H1 (cell line): ENCODE measurements at regions not wholly inside any gene's neighbourhood (a gene's known extent, or its start where the extent isn't known, plus 50 kb on each side); places are given as distances from the start of the nearest gene placed in this dataset.
A peak's percentile ranks its signal among the peaks of the same experiment; 100 is the strongest.

Source experiments
- CTCF ChIA-PET: fragments of 300-600 bp; sonication (Branson Sonifier 250); formaldehyde crosslinking; loops from one replicate; lab custom pipeline; 2021; ENCODE audit not compliant: partially characterized antibody; lab: Charles Lee
- POLR2A ChIA-PET: fragments of 300-600 bp; sonication (Branson Sonifier 250); formaldehyde crosslinking; loops from one replicate; lab custom pipeline; 2021; ENCODE audit warnings: inconsistent platforms; ENCODE audit not compliant: partially characterized antibody; lab: Charles Lee
- DNase-seq, 2 experiments: peaks; one replicate each; pipeline versions ENCODE4 v3.0.0 to v3.0.0-alpha.2; 2010 to 2022; ENCODE audit warnings: low spot score in 2 of 2, low read depth in 1 of 2, mixed read lengths in 1 of 2
- FAIRE-seq: peaks from 2 replicates; lab custom pipeline; 2011; peaks lifted over from hg19 to GRCh38; lab: Jason Lieb, UNC
- H2AFZ ChIP-seq: 2 replicates; pipeline ENCODE4 v1.8.1; 2012; ENCODE audit warnings: low read length, inconsistent platforms
- H2AK5ac ChIP-seq: 2 replicates; pipeline ENCODE4 v1.6.1; 2013; ENCODE audit warnings: low read depth, low read length
- H2BK120ac ChIP-seq: replicated peaks from 2 replicates; pipeline ENCODE3; 2013; ENCODE audit warnings: low read depth, low read length, inconsistent platforms
- H2BK12ac ChIP-seq: 2 replicates; pipeline ENCODE4 v1.6.1; 2013; ENCODE audit warnings: low read depth, low read length
- H2BK15ac ChIP-seq: 2 replicates; pipeline ENCODE4 v1.6.1; 2013; ENCODE audit warnings: low read length
- H2BK20ac ChIP-seq: 2 replicates; pipeline ENCODE4 v1.6.1; 2013; ENCODE audit warnings: low read length
- H2BK5ac ChIP-seq: 2 replicates; pipeline ENCODE4 v1.6.1; 2013; ENCODE audit warnings: low read depth, low read length
- H3K14ac ChIP-seq: 2 replicates; pipeline ENCODE4 v1.6.1; 2013; ENCODE audit warnings: inconsistent platforms; ENCODE audit not compliant: insufficient read length
- H3K18ac ChIP-seq: 2 replicates; pipeline ENCODE4 v1.6.1; 2013; ENCODE audit warnings: low read length; ENCODE audit errors: extremely low read depth
- H3K23ac ChIP-seq: 2 replicates; pipeline ENCODE4 v1.6.1; 2013; ENCODE audit warnings: inconsistent platforms; ENCODE audit not compliant: insufficient read length
- H3K23me2 ChIP-seq: 2 replicates; pipeline ENCODE4 v1.6.1; 2013; ENCODE audit warnings: low read depth, low read length
- H3K27ac ChIP-seq: 2 replicates; pipeline ENCODE4 v1.6.1; 2011; ENCODE audit warnings: low read depth, low read length, inconsistent platforms
- H3K27me3 ChIP-seq, 4 experiments: replicated peaks in 1 of 4; 1 replicate in 1 of 4; 2 replicates in 3 of 4; pipeline versions ENCODE4 v1.6.1 to v1.8.1; 2011 to 2013; ENCODE audit warnings: low read length in 3 of 4, mild to moderate bottlenecking in 3 of 4, inconsistent platforms in 2 of 4, mixed read lengths in 2 of 4, moderate library complexity in 1 of 4; ENCODE audit not compliant: control insufficient read depth in 3 of 4, insufficient read depth in 3 of 4; ENCODE audit errors: extremely low read depth in 1 of 4
- H3K36me3 ChIP-seq, 4 experiments: 2 replicates each; pipeline versions ENCODE4 v1.6.1 to v1.8.1; 2011 to 2013; ENCODE audit warnings: mild to moderate bottlenecking in 4 of 4, low read length in 3 of 4, moderate library complexity in 2 of 4, control low read depth in 1 of 4, inconsistent platforms in 1 of 4; ENCODE audit not compliant: insufficient read depth in 4 of 4, control insufficient read depth in 2 of 4
- H3K4ac ChIP-seq: replicated peaks from 2 replicates; pipeline ENCODE3; 2013; ENCODE audit warnings: low read length, low read depth, mixed read lengths, inconsistent platforms; ENCODE audit not compliant: insufficient read length
- H3K4me1 ChIP-seq, 4 experiments: replicated peaks in 1 of 4; 1 replicate in 1 of 4; 2 replicates in 3 of 4; pipeline versions ENCODE4 v1.6.1 to v1.8.1; 2011 to 2013; ENCODE audit warnings: low read length in 3 of 4, inconsistent platforms in 2 of 4, mixed read lengths in 1 of 4; ENCODE audit not compliant: insufficient read depth in 4 of 4, control insufficient read depth in 3 of 4
- H3K4me2 ChIP-seq, 2 experiments: 2 replicates each; pipeline versions ENCODE4 v1.6.1 to v1.8.1; 2011 to 2013; ENCODE audit warnings: low read depth in 2 of 2, low read length in 2 of 2, control low read depth in 1 of 2, inconsistent platforms in 1 of 2, mild to moderate bottlenecking in 1 of 2; ENCODE audit not compliant: insufficient read depth in 1 of 2
- H3K4me3 ChIP-seq, 4 experiments: fragments of 200-600, 300-600 bp in 1 of 4; sonication (generic), shearing (Covaris generic), sonication (Bioruptor Twin) in 1 of 4; 2 replicates each; pipeline versions ENCODE4 v1.5.1 to v1.8.1; 2011 to 2016; ENCODE audit warnings: low read length in 4 of 4, low read depth in 3 of 4, control low read depth in 2 of 4, inconsistent platforms in 2 of 4, mild to moderate bottlenecking in 2 of 4, mixed read lengths in 1 of 4, moderate library complexity in 1 of 4; ENCODE audit not compliant: insufficient read depth in 2 of 4; ENCODE audit errors: extremely low read depth in 1 of 4
- H3K56ac ChIP-seq: replicated peaks from 2 replicates; pipeline ENCODE3; 2013; ENCODE audit warnings: low read depth, mild to moderate bottlenecking, mixed read lengths, low read length, inconsistent platforms; ENCODE audit not compliant: insufficient read length
- H3K79me1 ChIP-seq: 2 replicates; pipeline ENCODE4 v1.6.1; 2013; ENCODE audit warnings: low read depth, low read length, control low read depth
- H3K79me2 ChIP-seq, 2 experiments: 2 replicates each; pipeline versions ENCODE4 v1.6.1 to v1.8.1; 2012 to 2013; ENCODE audit warnings: low read length in 2 of 2, mild to moderate bottlenecking in 2 of 2, inconsistent platforms in 1 of 2; ENCODE audit not compliant: insufficient read depth in 2 of 2, control insufficient read depth in 1 of 2
- H3K9ac ChIP-seq, 4 experiments: replicated peaks in 1 of 4; 1 replicate in 1 of 4; 2 replicates in 3 of 4; pipeline versions ENCODE4 v1.6.1 to v1.8.1; 2011 to 2013; ENCODE audit warnings: low read depth in 3 of 4, low read length in 3 of 4, control low read depth in 2 of 4, mild to moderate bottlenecking in 2 of 4, moderate library complexity in 2 of 4, inconsistent platforms in 1 of 4; ENCODE audit errors: extremely low read depth in 1 of 4
- H3K9me3 ChIP-seq, 2 experiments: 2 replicates each; pipeline versions ENCODE4 v1.6.1 to v1.8.1; 2012 to 2013; ENCODE audit warnings: mild to moderate bottlenecking in 2 of 2, moderate library complexity in 2 of 2, control low read depth in 1 of 2, inconsistent platforms in 1 of 2, low read depth in 1 of 2, low read length in 1 of 2, mixed read lengths in 1 of 2; ENCODE audit not compliant: insufficient read depth in 2 of 2
- H4K20me1 ChIP-seq, 2 experiments: replicated peaks in 1 of 2; 2 replicates each; pipeline versions ENCODE3 to v1.8.1; 2011 to 2013; ENCODE audit warnings: inconsistent platforms in 2 of 2, low read length in 2 of 2, mild to moderate bottlenecking in 1 of 2; ENCODE audit not compliant: insufficient read depth in 2 of 2, control insufficient read depth in 1 of 2
- H4K5ac ChIP-seq: 2 replicates; pipeline ENCODE4 v1.6.1; 2013; ENCODE audit warnings: low read length, low read depth, mixed read lengths, inconsistent platforms; ENCODE audit not compliant: insufficient read length
- H4K8ac ChIP-seq: 2 replicates; pipeline ENCODE4 v1.8.0; 2013; ENCODE audit warnings: mild to moderate bottlenecking, moderate library complexity, low read length, inconsistent platforms; ENCODE audit not compliant: insufficient read depth; ENCODE audit errors: extremely low read depth
- H4K91ac ChIP-seq: replicated peaks from 2 replicates; pipeline ENCODE3; 2013; ENCODE audit warnings: low read length, mixed read lengths, inconsistent platforms; ENCODE audit not compliant: insufficient read length
- CBX8 ChIP-seq: fragments of 300-800, 300-1000 bp; sonication (generic); IDR thresholded peaks from 2 replicates; pipeline ENCODE4 v1.7.1; 2016; ENCODE audit warnings: low read depth, low read length, borderline replicate concordance
- GTF2F1 ChIP-seq: IDR thresholded peaks from 2 replicates; pipeline ENCODE4 v1.6.1; 2012; ENCODE audit warnings: low read depth, low read length, improper control_type of control experiment, borderline replicate concordance
- JUND ChIP-seq: IDR thresholded peaks from 2 replicates; pipeline ENCODE4 v1.6.1; 2011; ENCODE audit warnings: mild to moderate bottlenecking, improper control_type of control experiment, low read length
- SIN3A ChIP-seq, 2 experiments: IDR thresholded peaks in 1 of 2; conservative IDR thresholded peaks in 1 of 2; 2 replicates each; pipeline ENCODE4 v1.6.1; 2011 to 2012; ENCODE audit warnings: low read length in 2 of 2, improper control_type of control experiment in 1 of 2, low read depth in 1 of 2, mild to moderate bottlenecking in 1 of 2
- SRF ChIP-seq: IDR thresholded peaks from 2 replicates; pipeline ENCODE4 v1.6.1; 2011; ENCODE audit warnings: mild to moderate bottlenecking, low read depth, low read length, moderate library complexity
- ZNF274 ChIP-seq: IDR thresholded peaks from 2 replicates; pipeline ENCODE4 v1.7.0; 2012; ENCODE audit warnings: low read length, borderline replicate concordance; ENCODE audit errors: extremely low read depth
- WGBS, 2 experiments: shearing (Covaris generic) in 1 of 2; methylation state at CpG; one replicate each; pipeline versions ENCODE4 v1.1.6 to v1.1.7; 2013 to 2015; ENCODE audit warnings: low lambda C conversion rate in 2 of 2, mixed read lengths in 2 of 2, inconsistent platforms in 1 of 2, low coverage in 1 of 2, missing lambda C conversion rate in 1 of 2; ENCODE audit not compliant: insufficient replicate concordance in 2 of 2, insufficient coverage in 1 of 2, insufficient read length in 1 of 2; ENCODE audit errors: extremely low coverage in 1 of 2, missing lambda C conversion rate in 1 of 2; 5-methylcytosine and 5-hydroxymethylcytosine counted together

GRCh38 chr13:111657013-111657412, 336.6 kb downstream of the TEX29 start:
- H3K23me2 ChIP-seq, result no peaks in the 10 kb centered on the region
- FAIRE-seq, result no peak
- POLR2A ChIA-PET, result no interaction called here

More at GRCh38 chr13:111657013-111657412, 336.6 kb downstream of the TEX29 start:
- H3K36me3 ChIP-seq, result no peaks in the 10 kb centered on the region
- H3K4ac ChIP-seq, result no peak overlapping the region
- H2AK5ac ChIP-seq, result no peak overlapping the region
- no peak overlapping the region for H3K4me3 ChIP-seq
- no peak overlapping the region for H2BK120ac ChIP-seq
- H3K14ac ChIP-seq, result no peak overlapping the region
- H2AFZ ChIP-seq, result no peak overlapping the region
- H4K5ac ChIP-seq, result no peak overlapping the region
- H4K20me1 ChIP-seq, result no peaks in the 10 kb centered on the region
- no peak overlapping the region for H4K8ac ChIP-seq
- TF ChIP-seq SRF (no peak), ZNF274 (no peak), GTF2F1 (no peak), SIN3A (conservative IDR thresholded peaks at IDR 0.05 in 1 of 2, IDR thresholded peaks at IDR 0.05 in 1 of 2; ENCODE audit: low read depth in 1 of 2, low read length in 2 of 2) (no peak), JUND (no peak), CBX8 (no peak)
- H3K79me2 ChIP-seq, result no peaks in the 10 kb centered on the region
- no peak for DNase-seq
- no peak overlapping the region for H2BK5ac ChIP-seq
- H2BK20ac ChIP-seq, result 0 out of 2 replicates have a peak overlapping the region, but pooled peaks have one; percentile 3
- peaks cover 0 to 9% (median 4%) of the 10 kb centered on the region in 4 experiments; a peak in 4 of 7 replicates for H3K27me3 ChIP-seq
- no peaks in the 10 kb centered on the region for H3K9me3 ChIP-seq
- H3K9ac ChIP-seq, result no peak overlapping the region
- no peaks in the 10 kb centered on the region for H3K79me1 ChIP-seq
- H3K4me2 ChIP-seq, result no peak overlapping the region
- H3K27ac ChIP-seq, result no peak overlapping the region
- H3K56ac ChIP-seq, result no peak overlapping the region
- no peak overlapping the region for H4K91ac ChIP-seq
- H2BK15ac ChIP-seq, result no peak overlapping the region
- H2BK12ac ChIP-seq, result no peak overlapping the region
- CTCF ChIA-PET, result no interaction called here
- no peak overlapping the region for H3K18ac ChIP-seq
- 94% methylated on average over 5 of the region's 5 CpGs; no CpG with 5 or more reads in 1 of the 2 experiments for WGBS, 2 experiments
- H3K4me1 ChIP-seq, result peaks cover 0 to 6% (median 4%) of the 10 kb centered on the region in 4 experiments; a peak in 4 of 7 replicates
- H3K23ac ChIP-seq, result no peak overlapping the region
